GM23338 (cell line): ENCODE measurements at regions not wholly inside any gene's neighbourhood (a gene's known extent, or its start where the extent isn't known, plus 50 kb on each side); places are given as distances from the start of the nearest gene placed in this dataset.

Source experiments
- ATAC-seq: fragments of 200-7000 bp; cut with Tn5 transposase; 3 replicates; pipeline ENCODE4 v1.9.1; 2020
- DNase-seq: peaks from one replicate; pipeline ENCODE4 v3.0.0-alpha.2; 2015; ENCODE audit warnings: low spot score
- H2AFZ ChIP-seq: fragments of 200-600 bp; sonication (generic); 2 replicates; pipeline ENCODE4 v1.8.0; 2016; ENCODE audit warnings: antibody characterized with exemption, mild to moderate bottlenecking, moderate library complexity
- H3F3A ChIP-seq: fragments of 200-600 bp; sonication (generic); replicated peaks from 2 replicates; pipeline ENCODE4 v1.8.0; 2017; ENCODE audit warnings: antibody characterized with exemption, mixed run types, low read depth
- H3K27ac ChIP-seq: fragments of 200-600 bp; sonication (generic); 2 replicates; pipeline ENCODE4 v1.6.1; 2016; ENCODE audit warnings: low read depth
- H3K27me3 ChIP-seq: fragments of 200-600 bp; sonication (generic); 2 replicates; pipeline ENCODE4 v1.8.0; 2016; ENCODE audit warnings: mild to moderate bottlenecking, mixed run types, moderate library complexity; ENCODE audit not compliant: insufficient read depth
- H3K36me3 ChIP-seq: fragments of 200-600 bp; sonication (generic); 2 replicates; pipeline ENCODE4 v1.8.0; 2016; ENCODE audit warnings: mild to moderate bottlenecking; ENCODE audit not compliant: insufficient read depth
- H3K4me1 ChIP-seq: fragments of 200-600 bp; sonication (generic); 2 replicates; pipeline ENCODE4 v1.8.0; 2016; ENCODE audit warnings: mild to moderate bottlenecking, moderate library complexity; ENCODE audit not compliant: insufficient read depth
- H3K4me2 ChIP-seq: fragments of 200-600 bp; sonication (generic); 2 replicates; pipeline ENCODE4 v1.7.1; 2017; ENCODE audit warnings: mixed run types
- H3K4me3 ChIP-seq: fragments of 200-600 bp; sonication (generic); 2 replicates; pipeline ENCODE4 v1.6.1; 2016; ENCODE audit warnings: mixed run types
- H3K79me2 ChIP-seq: fragments of 200-600 bp; sonication (generic); replicated peaks from 2 replicates; pipeline ENCODE4 v1.8.0; 2017; ENCODE audit warnings: mild to moderate bottlenecking; ENCODE audit not compliant: insufficient read depth
- H3K9me2 ChIP-seq: fragments of 200-600 bp; sonication (generic); 2 replicates; pipeline ENCODE4 v1.8.0; 2017; ENCODE audit not compliant: insufficient read depth
- H4K20me1 ChIP-seq: fragments of 200-600 bp; sonication (generic); replicated peaks from 2 replicates; pipeline ENCODE4 v1.8.0; 2017; ENCODE audit warnings: mild to moderate bottlenecking; ENCODE audit not compliant: insufficient read depth
- H3K27ac Mint-ChIP-seq: 2 replicates; pipeline ENCODE4 v1.8.0; 2020; ENCODE audit warnings: inconsistent platforms, mild to moderate bottlenecking, moderate library complexity, mixed read lengths
- H3K27me3 Mint-ChIP-seq: 3 replicates; pipeline ENCODE4 v1.8.0; 2022; ENCODE audit warnings: low read depth, mild to moderate bottlenecking, moderate library complexity, mixed read lengths, inconsistent platforms; ENCODE audit not compliant: insufficient read depth, poor library complexity
- H3K36me3 Mint-ChIP-seq: 3 replicates; pipeline ENCODE4 v1.8.0; 2021; ENCODE audit warnings: low read depth, mild to moderate bottlenecking, inconsistent platforms, moderate library complexity, mixed read lengths
- H3K4me1 Mint-ChIP-seq: 3 replicates; pipeline ENCODE4 v1.8.0; 2020; ENCODE audit warnings: mild to moderate bottlenecking, inconsistent platforms, mixed read lengths
- H3K4me3 Mint-ChIP-seq: 3 replicates; pipeline ENCODE4 v1.8.0; 2021; ENCODE audit warnings: moderate library complexity, mild to moderate bottlenecking, inconsistent platforms, mixed read lengths
- H3K9me3 Mint-ChIP-seq: 3 replicates; pipeline ENCODE4 v1.8.0; 2020; ENCODE audit warnings: moderate library complexity, mild to moderate bottlenecking, inconsistent platforms, mixed read lengths
- CREB1 ChIP-seq: fragments of 250-450 bp; sonication (Bioruptor Pico); IDR thresholded peaks from 2 replicates; pipeline ENCODE4 v1.5.0; 2020; ENCODE audit warnings: low read depth, mild to moderate bottlenecking, moderate library complexity
- EZH2 ChIP-seq: fragments of 200-600 bp; sonication (generic); IDR thresholded peaks from one replicate; pipeline ENCODE4 v1.8.0; 2017; ENCODE audit warnings: antibody characterized with exemption, mild to moderate bottlenecking, low read depth; ENCODE audit not compliant: unreplicated experiment
- EZH2phosphoT487 ChIP-seq: fragments of 200-600 bp; sonication (generic); IDR thresholded peaks from one replicate; pipeline ENCODE4 v1.8.1; 2018; ENCODE audit warnings: antibody characterized with exemption; ENCODE audit not compliant: unreplicated experiment
- JUNB ChIP-seq: IDR thresholded peaks from one replicate; pipeline ENCODE4 v1.6.1; 2016; ENCODE audit warnings: antibody characterized with exemption; ENCODE audit not compliant: unreplicated experiment
- NANOG ChIP-seq: IDR thresholded peaks from 2 replicates; pipeline ENCODE4 v1.6.1; 2016; ENCODE audit warnings: antibody characterized with exemption, borderline replicate concordance
- POLR2AphosphoS5 ChIP-seq: IDR thresholded peaks from 2 replicates; pipeline ENCODE4 v1.6.1; 2016; ENCODE audit warnings: antibody characterized with exemption, low read depth
- STAT1 ChIP-seq: IDR thresholded peaks from one replicate; pipeline ENCODE4 v1.6.1; 2016; ENCODE audit warnings: antibody characterized with exemption; ENCODE audit not compliant: unreplicated experiment
- ZNF114 ChIP-seq: fragments of 250-450 bp; sonication (Bioruptor Pico); IDR thresholded peaks from 2 replicates; pipeline ENCODE4 v1.5.0; 2020; ENCODE audit warnings: mild to moderate bottlenecking, moderate library complexity
- ZNF331 ChIP-seq: fragments of 250-450 bp; sonication (Bioruptor Pico); IDR thresholded peaks from 2 replicates; pipeline ENCODE4 v1.5.0; 2020; ENCODE audit warnings: low read depth, mild to moderate bottlenecking, moderate library complexity
- TF ChIP-seq, protein P1 (sequence below): IDR thresholded peaks from 2 replicates; pipeline ENCODE4 v1.6.1; 2016; ENCODE audit warnings: antibody characterized with exemption
- TF ChIP-seq, protein P2 (sequence below): IDR thresholded peaks from one replicate; pipeline ENCODE4 v1.6.1; 2018; ENCODE audit warnings: antibody characterized with exemption; ENCODE audit not compliant: unreplicated experiment
- TF ChIP-seq, protein P3 (sequence below): fragments of 250-450 bp; sonication (Bioruptor Pico); IDR thresholded peaks from 2 replicates; pipeline ENCODE4 v1.5.0; 2020; ENCODE audit warnings: mild to moderate bottlenecking, moderate library complexity
- TF ChIP-seq, protein P4 (sequence below), 2 experiments: fragments of 200-600 bp in 1 of 2; sonication (generic) in 1 of 2; conservative IDR thresholded peaks; 2 replicates each; pipeline versions ENCODE4 v1.5.1 to v1.6.1; 2016 to 2017; ENCODE audit warnings: antibody characterized with exemption in 2 of 2, low read depth in 2 of 2, mild to moderate bottlenecking in 2 of 2, moderate library complexity in 1 of 2

DNA sequence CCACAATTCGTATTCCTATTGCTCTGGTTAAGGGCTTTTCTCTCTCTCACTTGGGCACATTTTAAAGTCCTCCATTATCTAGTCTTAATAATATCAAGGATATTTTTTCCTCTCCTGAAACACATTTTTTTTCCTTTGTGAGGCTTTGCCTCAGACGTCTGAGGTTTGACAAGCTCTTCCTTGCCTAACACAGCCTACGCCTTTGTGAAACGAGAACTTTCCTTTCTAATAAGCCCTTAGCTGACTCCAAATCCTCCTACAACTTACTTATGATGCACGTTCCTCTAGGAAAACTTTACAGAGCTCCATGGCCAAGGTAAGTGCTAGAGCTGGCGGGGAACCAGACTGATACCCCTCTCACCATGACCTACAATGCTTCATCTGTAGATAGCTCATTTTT lies 841.5 kb downstream of the SOCS6 start:
- Histone ChIP-seq H2AFZ (no peak overlapping the region), H4K20me1 (no peaks in the 10 kb centered on the region), H3K4me1 (no peaks in the 10 kb centered on the region), H3K36me3 (peaks cover 3% of the 10 kb centered on the region), H3K27ac (no peak overlapping the region), H3F3A (no peaks in the 10 kb centered on the region), H3K4me2 (no peak overlapping the region), H3K4me3 (no peak overlapping the region), H3K27me3 (no peaks in the 10 kb centered on the region), H3K79me2 (no peaks in the 10 kb centered on the region), H3K9me2 (no peaks in the 10 kb centered on the region)
- no peak for TF ChIP-seq EZH2phosphoT487
- TF ChIP-seq JUNB, result no peak
- TF ChIP-seq, protein P1, sequence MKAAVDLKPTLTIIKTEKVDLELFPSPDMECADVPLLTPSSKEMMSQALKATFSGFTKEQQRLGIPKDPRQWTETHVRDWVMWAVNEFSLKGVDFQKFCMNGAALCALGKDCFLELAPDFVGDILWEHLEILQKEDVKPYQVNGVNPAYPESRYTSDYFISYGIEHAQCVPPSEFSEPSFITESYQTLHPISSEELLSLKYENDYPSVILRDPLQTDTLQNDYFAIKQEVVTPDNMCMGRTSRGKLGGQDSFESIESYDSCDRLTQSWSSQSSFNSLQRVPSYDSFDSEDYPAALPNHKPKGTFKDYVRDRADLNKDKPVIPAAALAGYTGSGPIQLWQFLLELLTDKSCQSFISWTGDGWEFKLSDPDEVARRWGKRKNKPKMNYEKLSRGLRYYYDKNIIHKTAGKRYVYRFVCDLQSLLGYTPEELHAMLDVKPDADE, result no peak
- no peak for TF ChIP-seq STAT1
- TF ChIP-seq CREB1 (CRISPR knock-in tag), result no peak
- no peak for TF ChIP-seq EZH2
- TF ChIP-seq ZNF114 (CRISPR knock-in tag), result no peak
- TF ChIP-seq, protein P2, sequence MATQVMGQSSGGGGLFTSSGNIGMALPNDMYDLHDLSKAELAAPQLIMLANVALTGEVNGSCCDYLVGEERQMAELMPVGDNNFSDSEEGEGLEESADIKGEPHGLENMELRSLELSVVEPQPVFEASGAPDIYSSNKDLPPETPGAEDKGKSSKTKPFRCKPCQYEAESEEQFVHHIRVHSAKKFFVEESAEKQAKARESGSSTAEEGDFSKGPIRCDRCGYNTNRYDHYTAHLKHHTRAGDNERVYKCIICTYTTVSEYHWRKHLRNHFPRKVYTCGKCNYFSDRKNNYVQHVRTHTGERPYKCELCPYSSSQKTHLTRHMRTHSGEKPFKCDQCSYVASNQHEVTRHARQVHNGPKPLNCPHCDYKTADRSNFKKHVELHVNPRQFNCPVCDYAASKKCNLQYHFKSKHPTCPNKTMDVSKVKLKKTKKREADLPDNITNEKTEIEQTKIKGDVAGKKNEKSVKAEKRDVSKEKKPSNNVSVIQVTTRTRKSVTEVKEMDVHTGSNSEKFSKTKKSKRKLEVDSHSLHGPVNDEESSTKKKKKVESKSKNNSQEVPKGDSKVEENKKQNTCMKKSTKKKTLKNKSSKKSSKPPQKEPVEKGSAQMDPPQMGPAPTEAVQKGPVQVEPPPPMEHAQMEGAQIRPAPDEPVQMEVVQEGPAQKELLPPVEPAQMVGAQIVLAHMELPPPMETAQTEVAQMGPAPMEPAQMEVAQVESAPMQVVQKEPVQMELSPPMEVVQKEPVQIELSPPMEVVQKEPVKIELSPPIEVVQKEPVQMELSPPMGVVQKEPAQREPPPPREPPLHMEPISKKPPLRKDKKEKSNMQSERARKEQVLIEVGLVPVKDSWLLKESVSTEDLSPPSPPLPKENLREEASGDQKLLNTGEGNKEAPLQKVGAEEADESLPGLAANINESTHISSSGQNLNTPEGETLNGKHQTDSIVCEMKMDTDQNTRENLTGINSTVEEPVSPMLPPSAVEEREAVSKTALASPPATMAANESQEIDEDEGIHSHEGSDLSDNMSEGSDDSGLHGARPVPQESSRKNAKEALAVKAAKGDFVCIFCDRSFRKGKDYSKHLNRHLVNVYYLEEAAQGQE, result no peak
- TF ChIP-seq, protein P3, sequence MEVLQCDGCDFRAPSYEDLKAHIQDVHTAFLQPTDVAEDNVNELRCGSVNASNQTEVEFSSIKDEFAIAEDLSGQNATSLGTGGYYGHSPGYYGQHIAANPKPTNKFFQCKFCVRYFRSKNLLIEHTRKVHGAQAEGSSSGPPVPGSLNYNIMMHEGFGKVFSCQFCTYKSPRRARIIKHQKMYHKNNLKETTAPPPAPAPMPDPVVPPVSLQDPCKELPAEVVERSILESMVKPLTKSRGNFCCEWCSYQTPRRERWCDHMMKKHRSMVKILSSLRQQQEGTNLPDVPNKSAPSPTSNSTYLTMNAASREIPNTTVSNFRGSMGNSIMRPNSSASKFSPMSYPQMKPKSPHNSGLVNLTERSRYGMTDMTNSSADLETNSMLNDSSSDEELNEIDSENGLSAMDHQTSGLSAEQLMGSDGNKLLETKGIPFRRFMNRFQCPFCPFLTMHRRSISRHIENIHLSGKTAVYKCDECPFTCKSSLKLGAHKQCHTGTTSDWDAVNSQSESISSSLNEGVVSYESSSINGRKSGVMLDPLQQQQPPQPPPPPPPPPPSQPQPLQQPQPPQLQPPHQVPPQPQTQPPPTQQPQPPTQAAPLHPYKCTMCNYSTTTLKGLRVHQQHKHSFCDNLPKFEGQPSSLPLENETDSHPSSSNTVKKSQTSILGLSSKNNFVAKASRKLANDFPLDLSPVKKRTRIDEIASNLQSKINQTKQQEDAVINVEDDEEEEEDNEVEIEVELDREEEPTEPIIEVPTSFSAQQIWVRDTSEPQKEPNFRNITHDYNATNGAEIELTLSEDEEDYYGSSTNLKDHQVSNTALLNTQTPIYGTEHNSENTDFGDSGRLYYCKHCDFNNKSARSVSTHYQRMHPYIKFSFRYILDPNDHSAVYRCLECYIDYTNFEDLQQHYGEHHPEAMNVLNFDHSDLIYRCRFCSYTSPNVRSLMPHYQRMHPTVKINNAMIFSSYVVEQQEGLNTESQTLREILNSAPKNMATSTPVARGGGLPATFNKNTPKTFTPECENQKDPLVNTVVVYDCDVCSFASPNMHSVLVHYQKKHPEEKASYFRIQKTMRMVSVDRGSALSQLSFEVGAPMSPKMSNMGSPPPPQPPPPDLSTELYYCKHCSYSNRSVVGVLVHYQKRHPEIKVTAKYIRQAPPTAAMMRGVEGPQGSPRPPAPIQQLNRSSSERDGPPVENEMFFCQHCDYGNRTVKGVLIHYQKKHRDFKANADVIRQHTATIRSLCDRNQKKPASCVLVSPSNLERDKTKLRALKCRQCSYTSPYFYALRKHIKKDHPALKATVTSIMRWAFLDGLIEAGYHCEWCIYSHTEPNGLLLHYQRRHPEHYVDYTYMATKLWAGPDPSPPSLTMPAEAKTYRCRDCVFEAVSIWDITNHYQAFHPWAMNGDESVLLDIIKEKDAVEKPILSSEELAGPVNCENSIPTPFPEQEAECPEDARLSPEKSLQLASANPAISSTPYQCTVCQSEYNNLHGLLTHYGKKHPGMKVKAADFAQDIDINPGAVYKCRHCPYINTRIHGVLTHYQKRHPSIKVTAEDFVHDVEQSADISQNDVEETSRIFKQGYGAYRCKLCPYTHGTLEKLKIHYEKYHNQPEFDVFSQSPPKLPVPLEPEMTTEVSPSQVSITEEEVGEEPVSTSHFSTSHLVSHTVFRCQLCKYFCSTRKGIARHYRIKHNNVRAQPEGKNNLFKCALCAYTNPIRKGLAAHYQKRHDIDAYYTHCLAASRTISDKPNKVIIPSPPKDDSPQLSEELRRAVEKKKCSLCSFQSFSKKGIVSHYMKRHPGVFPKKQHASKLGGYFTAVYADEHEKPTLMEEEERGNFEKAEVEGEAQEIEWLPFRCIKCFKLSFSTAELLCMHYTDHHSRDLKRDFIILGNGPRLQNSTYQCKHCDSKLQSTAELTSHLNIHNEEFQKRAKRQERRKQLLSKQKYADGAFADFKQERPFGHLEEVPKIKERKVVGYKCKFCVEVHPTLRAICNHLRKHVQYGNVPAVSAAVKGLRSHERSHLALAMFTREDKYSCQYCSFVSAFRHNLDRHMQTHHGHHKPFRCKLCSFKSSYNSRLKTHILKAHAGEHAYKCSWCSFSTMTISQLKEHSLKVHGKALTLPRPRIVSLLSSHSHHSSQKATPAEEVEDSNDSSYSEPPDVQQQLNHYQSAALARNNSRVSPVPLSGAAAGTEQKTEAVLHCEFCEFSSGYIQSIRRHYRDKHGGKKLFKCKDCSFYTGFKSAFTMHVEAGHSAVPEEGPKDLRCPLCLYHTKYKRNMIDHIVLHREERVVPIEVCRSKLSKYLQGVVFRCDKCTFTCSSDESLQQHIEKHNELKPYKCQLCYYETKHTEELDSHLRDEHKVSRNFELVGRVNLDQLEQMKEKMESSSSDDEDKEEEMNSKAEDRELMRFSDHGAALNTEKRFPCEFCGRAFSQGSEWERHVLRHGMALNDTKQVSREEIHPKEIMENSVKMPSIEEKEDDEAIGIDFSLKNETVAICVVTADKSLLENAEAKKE (CRISPR knock-in tag), result no peak
- no peak for TF ChIP-seq ZNF331 (CRISPR knock-in tag)
- no peak for TF ChIP-seq POLR2AphosphoS5
- TF ChIP-seq, protein P4, sequence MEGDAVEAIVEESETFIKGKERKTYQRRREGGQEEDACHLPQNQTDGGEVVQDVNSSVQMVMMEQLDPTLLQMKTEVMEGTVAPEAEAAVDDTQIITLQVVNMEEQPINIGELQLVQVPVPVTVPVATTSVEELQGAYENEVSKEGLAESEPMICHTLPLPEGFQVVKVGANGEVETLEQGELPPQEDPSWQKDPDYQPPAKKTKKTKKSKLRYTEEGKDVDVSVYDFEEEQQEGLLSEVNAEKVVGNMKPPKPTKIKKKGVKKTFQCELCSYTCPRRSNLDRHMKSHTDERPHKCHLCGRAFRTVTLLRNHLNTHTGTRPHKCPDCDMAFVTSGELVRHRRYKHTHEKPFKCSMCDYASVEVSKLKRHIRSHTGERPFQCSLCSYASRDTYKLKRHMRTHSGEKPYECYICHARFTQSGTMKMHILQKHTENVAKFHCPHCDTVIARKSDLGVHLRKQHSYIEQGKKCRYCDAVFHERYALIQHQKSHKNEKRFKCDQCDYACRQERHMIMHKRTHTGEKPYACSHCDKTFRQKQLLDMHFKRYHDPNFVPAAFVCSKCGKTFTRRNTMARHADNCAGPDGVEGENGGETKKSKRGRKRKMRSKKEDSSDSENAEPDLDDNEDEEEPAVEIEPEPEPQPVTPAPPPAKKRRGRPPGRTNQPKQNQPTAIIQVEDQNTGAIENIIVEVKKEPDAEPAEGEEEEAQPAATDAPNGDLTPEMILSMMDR (conservative IDR thresholded peaks at IDR 0.05; ENCODE audit: low read depth in 2 of 2), result no peak
- no peak for TF ChIP-seq NANOG
- Mint-ChIP-seq H3K27ac (no peak overlapping the region), H3K4me3 (no peak overlapping the region), H3K27me3 (no peaks in the 10 kb centered on the region), H3K36me3 (peaks cover 26% of the 10 kb centered on the region), H3K4me1 (no peaks in the 10 kb centered on the region), H3K9me3 (peaks cover 87% of the 10 kb centered on the region)
- ATAC-seq (no peak), DNase-seq (no peak)
